ENCODE measurements at regions not wholly inside any gene's neighbourhood (a gene's known extent, or its start where the extent isn't known, plus 50 kb on each side); places are given as distances from the start of the nearest gene placed in this dataset.

DNA sequence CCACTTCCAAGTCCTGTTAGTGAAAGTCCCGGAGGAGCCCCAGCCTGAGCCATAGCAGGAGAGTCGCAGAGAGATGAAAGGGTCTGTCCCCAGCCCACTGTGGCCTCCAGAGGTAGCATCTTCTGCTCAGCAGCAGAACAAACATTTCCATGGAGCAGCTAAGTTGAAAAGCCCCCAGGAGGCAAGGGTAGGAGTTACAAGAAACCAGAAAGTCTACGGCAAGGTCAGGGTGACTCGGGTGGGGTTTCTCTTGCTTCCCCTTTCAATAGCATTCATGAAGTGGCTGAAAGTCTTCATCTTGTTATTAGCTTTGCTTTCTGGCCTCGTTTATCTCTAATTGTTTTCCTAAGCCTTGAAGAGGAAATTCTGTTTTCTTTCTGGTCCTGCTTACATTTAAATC lies 151.2 kb upstream of the DIO3 start:
- Histone ChIP-seq H4K91ac (ENCODE audit: insufficient read depth, low read depth, low read length) (no peak overlapping the region), H3K4ac (ENCODE audit: low read depth, low read length) (no peak overlapping the region), H3K4me3 (ENCODE audit: insufficient read depth, low read depth, low read length) (no peak overlapping the region), H2BK5ac (ENCODE audit: low read depth, low read length, poor library complexity, severe bottlenecking) (no peak overlapping the region), H3K9me3 (ENCODE audit: control insufficient read depth, insufficient read depth, low read length) (no peaks in the 10 kb centered on the region; the same call in 1 of the 2 replicates), H2BK20ac (ENCODE audit: low read depth, low read length) (no peak overlapping the region), H3K27me3 (ENCODE audit: control insufficient read depth, insufficient read depth, low read length) (peaks cover 3% of the 10 kb centered on the region; the same call in 1 of the 2 replicates), H3K4me1 (ENCODE audit: control insufficient read depth, insufficient read depth, low read length) (peaks cover 22% of the 10 kb centered on the region), H4K5ac (ENCODE audit: low read depth, low read length) (no peak overlapping the region), H3K14ac (replicated peaks; ENCODE audit: low read depth, low read length) (no peak overlapping the region), H3K36me3 (ENCODE audit: control insufficient read depth, insufficient read depth, low read length) (no peaks in the 10 kb centered on the region), H4K8ac (ENCODE audit: low read depth in 2 of 2, low read length in 2 of 2) (no peak overlapping the region), H3K79me1 (ENCODE audit: low read depth in 1 of 2, low read length in 2 of 2) (no peaks in the 10 kb centered on the region), H2BK120ac (ENCODE audit: low read depth, low read length) (no peak overlapping the region), H3K23ac (ENCODE audit: low read depth, low read length) (no peak overlapping the region), H3K56ac (ENCODE audit: extremely low read depth, insufficient read depth, low read length) (no peak overlapping the region), H2BK15ac (ENCODE audit: low read depth, low read length) (no peak overlapping the region), H4K20me1 (ENCODE audit: insufficient read depth, low read length) (no peaks in the 10 kb centered on the region), H3K27ac (ENCODE audit: insufficient read depth, low read length) (no peak overlapping the region), H3K9ac (ENCODE audit: low read depth, low read length) (no peak overlapping the region), H2AK5ac (ENCODE audit: low read depth, low read length) (no peak overlapping the region), H2AFZ (replicated peaks; ENCODE audit: low read length, poor library complexity) (no peak overlapping the region), H2AK9ac (replicated peaks; ENCODE audit: low read depth, low read length, poor library complexity) (no peak overlapping the region), H3K4me2 (ENCODE audit: low read depth, low read length) (no peak overlapping the region), H3K18ac (ENCODE audit: low read depth, low read length) (no peak overlapping the region), H3K9me1 (ENCODE audit: insufficient read depth, low read length) (0 out of 2 replicates have a peak, but pooled peaks cover 8% of the 10 kb centered on the region)
- ChIA-PET CTCF (interaction anchor here (1.5 kb wide), 1 partner anchor 11 kb away, joined by 3 read pairs; no protein-coding TSS in a partner anchor), POLR2A (ENCODE audit: unreplicated experiment) (no interaction called here)
- ATAC-seq (ENCODE audit: low read depth) (no peak), DNase-seq (no peak)
- no TSS peak for BruUV-seq (replicated peaks)
- no CpG with 5 or more reads among the region's 5 CpGs for WGBS, 2 experiments (ENCODE audit: extremely low coverage in 2 of 2, insufficient read length in 1 of 2)
- in situ Hi-C loops (cut with MboI; ENCODE audit: low sequenced_read_pairs) (no loop called here), dilution Hi-C loops (cut with HindIII; ENCODE audit: low sequenced_read_pairs, unreplicated experiment) (no loop called here), intact Hi-C loops (cut with micrococcal nuclease) (no loop called here)
- TF ChIP-seq RAD21 (IDR thresholded peaks at IDR 0.05; ENCODE audit: low read length) (no peak), RFX5 (IDR thresholded peaks at IDR 0.05; ENCODE audit: low read depth, low read length) (no peak)
